HG02870 (cell line): ENCODE measurements at regions not wholly inside any gene's neighbourhood (a gene's known extent, or its start where the extent isn't known, plus 50 kb on each side); places are given as distances from the start of the nearest gene placed in this dataset.
"Not testable (repeated sequence)": the region's sequence is repeated elsewhere in the genome, so short reads cannot be mapped to it uniquely, and the experiment has no call there.

Experiments
- ATAC-seq: cut with Tn5 transposase; IDR thresholded peaks from one replicate; pipeline ENCODE4 v1.9.1; 2021; ENCODE audit warnings: mild to moderate bottlenecking, moderate library complexity; ENCODE audit not compliant: unreplicated experiment

GRCh38 chr2:67755156-67755882 is 307.5 kb downstream of the C1D start:
- no peak for ATAC-seq

GRCh38 chr2:67760995-67761394 is 301.8 kb downstream of the C1D start:
- ATAC-seq, result no peak

GRCh38 chr2:67771380-67771779 is 291.4 kb downstream of the C1D start:
- no peak for ATAC-seq

- no peak for ATAC-seq
Measured at GRCh38 chr2:67772216-67773170, 290.3 kb downstream of the C1D start.

- ATAC-seq, result no peak
Measured at GRCh38 chr2:67773851-67774250, 289.0 kb downstream of the C1D start.

- ATAC-seq, result no peak
Measured at GRCh38 chr2:67776276-67776675, 286.5 kb downstream of the C1D start.

- ATAC-seq, result no peak
Measured at GRCh38 chr2:67777010-67777409, 285.8 kb downstream of the C1D start.

- ATAC-seq, result no peak
Measured at GRCh38 chr2:67777836-67778429, 284.9 kb downstream of the C1D start.

GRCh38 chr2:67780841-67781240 is 282.0 kb downstream of the C1D start:
- ATAC-seq, result not testable (repeated sequence)

GRCh38 chr2:67782443-67782842 is 280.4 kb downstream of the C1D start:
- no peak for ATAC-seq

- no peak for ATAC-seq
Measured at GRCh38 chr2:67783026-67783425, 279.8 kb downstream of the C1D start.

GRCh38 chr2:67790622-67791021 is 272.2 kb downstream of the C1D start:
- no peak for ATAC-seq

- no peak for ATAC-seq
Measured at GRCh38 chr2:67792191-67792590, 270.6 kb downstream of the C1D start.

- ATAC-seq, result no peak
Measured at GRCh38 chr2:67792681-67793091, 270.1 kb downstream of the C1D start.

GRCh38 chr2:67797801-67798540 is 264.8 kb downstream of the C1D start:
- no peak for ATAC-seq

- ATAC-seq, result no peak
Measured at GRCh38 chr2:67798541-67799160, 264.2 kb downstream of the C1D start.

GRCh38 chr2:67799886-67800285 is 262.9 kb downstream of the C1D start:
- ATAC-seq, result no peak

- ATAC-seq, result no peak
Measured at GRCh38 chr2:67802291-67802690, 260.5 kb downstream of the C1D start.

- ATAC-seq, result no peak
Measured at GRCh38 chr2:67802824-67803223, 260.0 kb downstream of the C1D start.

GRCh38 chr2:67806816-67807215 is 256.0 kb downstream of the C1D start:
- ATAC-seq, result no peak
